Body of pancreas (tissue), 4 donors: ENCODE measurements at regions not wholly inside any gene's neighbourhood (a gene's known extent, or its start where the extent isn't known, plus 50 kb on each side); places are given as distances from the start of the nearest gene placed in this dataset.

Experiments used
- ATAC-seq: fragments of 150-250 bp; one replicate; pipeline ENCODE4 v1.9.1; 2016
- DNase-seq, 4 donors: peaks; one replicate each; pipeline ENCODE4 v3.0.0-alpha.2; 2019
- H3K27ac ChIP-seq, 4 donors: fragments of 200-600 bp; sonication (generic); 1 replicate in 3 of 4; 2 replicates in 1 of 4; pipeline versions ENCODE4 v1.5.1 to v1.6.1; 2016 to 2019; ENCODE audit warnings: mild to moderate bottlenecking in 1 of 4, mixed read lengths in 1 of 4, moderate library complexity in 1 of 4
- H3K27me3 ChIP-seq, 2 donors: fragments of 200-600 bp; sonication (generic); one replicate each; pipeline ENCODE4 v1.6.0; 2016; ENCODE audit warnings: mild to moderate bottlenecking in 1 of 2
- H3K36me3 ChIP-seq, 2 donors: fragments of 200-600 bp; sonication (generic); replicated peaks in 1 of 2; 2 replicates each; pipeline ENCODE4 v1.5.1; 2016; ENCODE audit warnings: low read depth in 2 of 2; ENCODE audit not compliant: insufficient read depth in 1 of 2
- H3K4me1 ChIP-seq: fragments of 200-600 bp; sonication (generic); one replicate; pipeline ENCODE4 v1.6.0; 2016
- H3K4me3 ChIP-seq, 2 donors: fragments of 200-600 bp; sonication (generic); 1 replicate in 1 of 2; 2 replicates in 1 of 2; pipeline ENCODE4 v1.5.1; 2016 to 2019
- H3K9me3 ChIP-seq, 3 donors: fragments of 200-600 bp; sonication (generic); 1 replicate in 2 of 3; 2 replicates in 1 of 3; pipeline ENCODE4 v1.5.1; 2016
- CTCF ChIP-seq, 7 experiments: fragments of 450-650 bp in 4 of 7; fragments of 200-600 bp in 3 of 7; sonication (generic) in 3 of 7; IDR thresholded peaks; one replicate each; pipeline ENCODE4 v1.5.1; 2016 to 2019; ENCODE audit warnings: antibody characterized with exemption in 7 of 7
- POLR2A ChIP-seq, 3 donors: fragments of 450-650 bp; IDR thresholded peaks; one replicate each; pipeline ENCODE4 v1.6.1; 2016; ENCODE audit warnings: antibody characterized with exemption in 3 of 3, mild to moderate bottlenecking in 2 of 3
- WGBS, 2 donors: methylation state at CpG; one replicate each; pipeline ENCODE4 v1.1.5; 2017; 5-methylcytosine and 5-hydroxymethylcytosine counted together
- intact Hi-C: fragments of 100-400 bp; cut with DNase I; formaldehyde crosslinking; loops from one replicate; pipeline ENCODE4 v1.15.1; 2023

GRCh38 chr10:124217906-124218804 is 124.8 kb upstream of the CHST15 start:
- Histone ChIP-seq H3K36me3 (no peaks in the 10 kb centered on the region), H3K4me3 (no peak overlapping the region), H3K4me1 (no peaks in the 10 kb centered on the region), H3K9me3 (no peaks in the 10 kb centered on the region), H3K27ac (no peak overlapping the region), H3K27me3 (no peaks in the 10 kb centered on the region)
- WGBS, 2 donors = 56 to 61% methylated on average over 3 to 12 of the region's 12 CpGs
- ATAC-seq (no peak), DNase-seq (no peak)
- intact Hi-C loops = no loop called here
- TF ChIP-seq CTCF (IDR thresholded peaks at IDR 0.05) (no peak), POLR2A (IDR thresholded peaks at IDR 0.05) (no peak)

- H3K36me3 ChIP-seq = no peaks in the 10 kb centered on the region
- DNase-seq = no peak
- no peaks in the 10 kb centered on the region for H3K4me1 ChIP-seq
- H3K27ac ChIP-seq = no peak overlapping the region
- no peak for TF ChIP-seq CTCF (IDR thresholded peaks at IDR 0.05)
- TF ChIP-seq POLR2A (IDR thresholded peaks at IDR 0.05) = no peak
- ATAC-seq = no peak
- no peaks in the 10 kb centered on the region for H3K27me3 ChIP-seq
- intact Hi-C loops = no loop called here
- 68 to 69% methylated on average over 9 of the region's 9 CpGs for WGBS, 2 donors
- no peaks in the 10 kb centered on the region for H3K9me3 ChIP-seq
- no peak overlapping the region for H3K4me3 ChIP-seq
Measured at GRCh38 chr10:124217031-124217430, 123.6 kb upstream of the CHST15 start.

- DNase-seq (no peak), ATAC-seq (no peak)
- Histone ChIP-seq H3K4me3 (no peak overlapping the region), H3K36me3 (no peaks in the 10 kb centered on the region), H3K9me3 (no peaks in the 10 kb centered on the region), H3K4me1 (no peaks in the 10 kb centered on the region), H3K27me3 (no peaks in the 10 kb centered on the region), H3K27ac (no peak overlapping the region)
- intact Hi-C loops = no loop called here
- 86 to 87% methylated on average over 7 to 9 of the region's 9 CpGs for WGBS, 2 donors
- no peak for TF ChIP-seq POLR2A (IDR thresholded peaks at IDR 0.05)
- no peak for TF ChIP-seq CTCF (IDR thresholded peaks at IDR 0.05)
Measured at GRCh38 chr10:124214610-124215375, 121.4 kb upstream of the CHST15 start.

GRCh38 chr10:124213899-124214510 is 120.6 kb upstream of the CHST15 start:
- H3K4me3 ChIP-seq = no peak overlapping the region
- H3K4me1 ChIP-seq = no peaks in the 10 kb centered on the region
- no peaks in the 10 kb centered on the region for H3K36me3 ChIP-seq
- intact Hi-C loops = no loop called here
- no peak for TF ChIP-seq CTCF (IDR thresholded peaks at IDR 0.05)
- no peak for TF ChIP-seq POLR2A (IDR thresholded peaks at IDR 0.05)
- no peak for DNase-seq
- no peaks in the 10 kb centered on the region for H3K9me3 ChIP-seq
- H3K27me3 ChIP-seq = no peaks in the 10 kb centered on the region
- ATAC-seq = no peak
- 71 to 74% methylated on average over 8 to 9 of the region's 9 CpGs for WGBS, 2 donors
- no peak overlapping the region for H3K27ac ChIP-seq
